GM21619 (cell line): ENCODE measurements at regions not wholly inside any gene's neighbourhood (a gene's known extent, or its start where the extent isn't known, plus 50 kb on each side); places are given as distances from the start of the nearest gene placed in this dataset.
A peak's percentile ranks its signal among the peaks of the same experiment; 100 is the strongest.
"Not testable (repeated sequence)": the region's sequence is repeated elsewhere in the genome, so short reads cannot be mapped to it uniquely, and the experiment has no call there.

Experiments used
- ATAC-seq: cut with Tn5 transposase; IDR thresholded peaks from one replicate; pipeline ENCODE4 v1.9.1; 2021; ENCODE audit not compliant: unreplicated experiment

GRCh38 chr15:22358932-22359331 lies 99.8 kb upstream of the GOLGA6L22 start:
- ATAC-seq: not testable (repeated sequence)

- ATAC-seq: not testable (repeated sequence)
Measured at GRCh38 chr15:22359587-22359986, 99.1 kb upstream of the GOLGA6L22 start.

DNA sequence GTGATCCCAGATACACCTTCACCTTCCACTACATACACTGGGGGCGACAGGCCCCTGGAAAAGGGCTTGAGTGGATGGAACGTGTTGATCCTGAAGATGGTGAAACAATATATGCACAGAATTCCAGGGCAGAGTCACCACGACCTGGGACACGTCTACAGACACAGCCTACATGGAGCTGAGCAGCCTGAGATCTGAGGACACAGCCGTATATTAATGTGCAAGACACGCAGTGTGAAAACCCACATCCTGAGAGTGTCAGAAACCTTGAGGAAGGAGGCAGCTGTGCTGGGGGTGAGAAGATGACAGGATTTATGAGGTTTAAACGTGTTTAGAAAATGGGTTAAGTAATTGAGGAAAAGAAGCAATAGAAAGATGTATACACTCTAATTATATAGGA lies 98.0 kb upstream of the GOLGA6L22 start:
- not testable (repeated sequence) for ATAC-seq

DNA sequence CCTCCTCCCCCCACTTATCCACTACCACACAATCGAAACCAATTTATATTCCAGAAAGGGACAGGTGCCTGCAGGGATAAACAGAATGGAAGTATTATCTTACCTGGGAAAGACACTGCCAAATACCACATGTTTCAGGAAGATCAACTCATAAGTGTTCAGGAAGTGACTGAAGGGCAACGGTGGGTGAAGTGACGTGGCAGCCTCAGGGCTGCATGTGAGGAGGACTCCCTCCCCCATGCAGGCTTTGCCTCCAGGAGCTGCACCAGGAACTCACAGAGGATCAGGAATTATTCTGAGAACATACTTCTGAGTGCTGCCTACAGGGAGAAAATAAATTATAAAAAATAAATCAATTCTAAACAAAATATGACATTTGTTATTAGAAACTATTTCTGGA lies 96.2 kb upstream of the GOLGA6L22 start:
- ATAC-seq: not testable (repeated sequence)

GRCh38 chr15:22371246-22371834 lies 87.4 kb upstream of the GOLGA6L22 start:
- ATAC-seq: not testable (repeated sequence)

DNA sequence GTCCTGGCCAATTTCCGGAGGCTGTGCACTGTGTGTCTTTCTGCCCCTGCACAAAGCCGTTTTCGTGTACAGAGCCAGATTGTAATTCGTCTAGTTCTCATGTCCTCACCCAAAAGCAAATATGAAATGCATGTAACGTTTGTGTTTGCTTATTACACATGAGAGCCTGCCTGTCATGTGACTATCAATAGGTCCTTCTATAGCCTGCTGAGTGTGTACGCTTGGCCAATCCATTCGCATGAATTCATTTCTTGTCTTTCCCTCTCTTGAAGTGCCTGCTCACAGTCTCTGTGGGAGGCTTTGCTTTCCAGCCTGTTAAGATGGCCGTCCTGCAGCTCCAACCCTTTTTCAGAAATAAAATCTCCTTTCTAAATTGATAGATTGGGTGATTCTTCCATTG lies 84.2 kb upstream of the GOLGA6L22 start:
- not testable (repeated sequence) for ATAC-seq

DNA sequence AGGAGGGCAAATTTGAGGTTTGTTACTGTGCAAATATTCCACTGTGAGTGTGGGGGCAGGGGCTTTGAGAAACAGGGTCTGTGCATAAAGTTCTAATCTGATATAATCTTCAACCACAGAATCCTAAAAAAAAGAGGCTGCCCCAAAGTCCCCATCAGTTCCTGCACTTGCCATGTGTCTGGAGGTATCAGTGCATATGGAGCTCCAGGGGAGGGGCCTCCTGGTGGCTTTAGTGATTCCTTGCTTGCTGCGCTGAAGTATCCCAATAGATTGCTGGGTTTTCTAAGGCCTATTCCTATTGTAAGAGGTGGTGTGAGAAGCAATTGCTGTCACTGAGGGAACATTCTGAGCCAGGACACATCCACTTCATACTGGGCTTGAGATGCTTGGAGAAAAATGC lies 82.9 kb upstream of the GOLGA6L22 start:
- ATAC-seq: not testable (repeated sequence)

GRCh38 chr15:22377859-22378258 lies 80.8 kb upstream of the GOLGA6L22 start:
- peak; percentile 61 for ATAC-seq

DNA sequence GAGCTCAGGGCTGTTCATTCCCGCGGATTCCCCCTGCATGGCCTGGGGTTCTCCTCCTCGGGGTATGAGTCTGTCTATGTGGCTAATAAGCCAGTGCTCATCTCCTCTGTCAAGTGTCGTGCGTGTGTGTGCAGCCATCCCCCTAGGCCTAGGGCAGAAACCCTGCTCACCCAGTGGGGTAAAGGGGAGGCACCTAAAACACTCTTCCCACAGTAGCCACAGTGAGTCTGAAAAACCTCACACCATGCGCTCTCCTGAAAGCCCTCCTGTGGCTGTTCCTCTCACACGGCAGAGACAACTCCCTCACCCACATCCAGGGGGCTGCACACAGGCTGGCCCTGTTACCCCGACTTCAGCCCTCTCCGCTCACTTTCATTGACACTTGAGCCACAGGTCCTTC lies 71.0 kb upstream of the GOLGA6L22 start:
- ATAC-seq: not testable (repeated sequence)

GRCh38 chr15:22388365-22388764 lies 70.3 kb upstream of the GOLGA6L22 start:
- ATAC-seq: not testable (repeated sequence)

DNA sequence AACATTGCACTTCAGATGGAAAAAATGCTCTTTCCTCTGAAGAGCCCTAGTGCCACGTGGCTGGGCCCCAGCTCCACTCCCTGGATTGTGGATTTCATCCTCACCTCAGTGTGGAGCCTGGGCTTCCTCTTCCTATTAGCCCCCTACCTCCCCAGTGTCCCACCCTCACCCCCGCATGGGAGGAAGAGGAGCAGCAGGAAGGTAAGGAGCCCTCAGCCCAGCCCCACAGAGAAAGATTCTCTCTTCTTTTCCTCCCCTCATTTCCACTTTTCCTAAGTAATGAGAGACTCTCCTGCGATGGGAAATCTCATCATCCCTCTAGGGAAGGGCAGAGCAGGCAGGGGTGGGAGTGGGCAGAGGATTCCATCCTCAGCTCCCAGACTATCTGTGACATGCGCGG lies 57.5 kb upstream of the GOLGA6L22 start:
- not testable (repeated sequence) for ATAC-seq

- not testable (repeated sequence) for ATAC-seq
Measured at GRCh38 chr15:22401703-22402102, 57.0 kb upstream of the GOLGA6L22 start.

DNA sequence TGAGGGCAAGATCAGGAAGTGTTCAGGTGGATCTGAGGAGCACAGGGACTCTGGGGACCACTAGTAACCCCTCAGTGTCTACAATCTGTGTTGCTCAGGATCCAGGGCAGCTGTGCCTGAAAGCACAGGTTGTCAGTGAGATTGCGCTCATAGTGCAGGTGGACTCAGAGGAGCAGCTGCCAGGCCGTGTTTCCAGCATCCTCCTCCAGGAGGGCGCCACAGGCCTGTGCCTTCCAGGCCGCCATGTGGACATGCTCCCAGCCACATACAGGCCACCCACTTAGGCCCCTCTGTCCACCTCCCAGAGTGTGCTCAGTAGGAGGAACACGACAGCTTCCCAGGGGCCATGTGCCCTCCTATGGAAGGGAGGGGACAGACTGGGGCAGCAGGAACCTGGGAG lies 52.9 kb upstream of the GOLGA6L22 start:
- not testable (repeated sequence) for ATAC-seq
